NT2/D1 (cell line): ENCODE measurements at regions not wholly inside any gene's neighbourhood (a gene's known extent, or its start where the extent isn't known, plus 50 kb on each side); places are given as distances from the start of the nearest gene placed in this dataset.

Source experiments
- DNase-seq: peaks from one replicate; pipeline ENCODE4 v3.0.0-alpha.2; 2011; ENCODE audit warnings: low read depth, low spot score
- H3K27me3 ChIP-seq: 2 replicates; pipeline ENCODE4 v1.6.0; 2011; ENCODE audit warnings: mild to moderate bottlenecking; ENCODE audit not compliant: insufficient read length, insufficient read depth
- H3K36me3 ChIP-seq: 2 replicates; pipeline ENCODE4 v1.6.1; 2011; ENCODE audit warnings: mild to moderate bottlenecking, low read length, mixed read lengths; ENCODE audit not compliant: insufficient read depth, insufficient read length
- H3K4me1 ChIP-seq: 2 replicates; pipeline ENCODE4 v1.5.1; 2011; ENCODE audit not compliant: insufficient read depth, insufficient read length
- H3K4me3 ChIP-seq: 2 replicates; pipeline ENCODE4 v1.5.1; 2011; ENCODE audit warnings: low read depth; ENCODE audit not compliant: insufficient read length
- H3K9ac ChIP-seq: 2 replicates; pipeline ENCODE4 v1.6.0; 2011; ENCODE audit warnings: low read depth; ENCODE audit not compliant: insufficient read length
- H3K9me3 ChIP-seq: 2 replicates; pipeline ENCODE4 v1.5.1; 2011; ENCODE audit warnings: mild to moderate bottlenecking, low read length; ENCODE audit not compliant: insufficient read depth
- SUZ12 ChIP-seq: IDR thresholded peaks from 2 replicates; pipeline ENCODE4 v1.6.1; 2011; ENCODE audit not compliant: insufficient read length, insufficient read depth; ENCODE audit errors: extremely low read depth
- YY1 ChIP-seq: IDR thresholded peaks from 2 replicates; pipeline ENCODE4 v1.6.1; 2011; ENCODE audit not compliant: insufficient read length, insufficient read depth
- ZNF274 ChIP-seq: IDR thresholded peaks from 2 replicates; pipeline ENCODE4 v1.6.1; 2011; ENCODE audit warnings: mild to moderate bottlenecking, low read depth, low read length

- Histone ChIP-seq H3K4me1 (peaks cover 22% of the 10 kb centered on the region), H3K9ac (no peak overlapping the region), H3K9me3 (no peaks in the 10 kb centered on the region), H3K36me3 (peaks cover 8% of the 10 kb centered on the region), H3K4me3 (no peak overlapping the region), H3K27me3 (no peaks in the 10 kb centered on the region)
- TF ChIP-seq SUZ12 (no peak), ZNF274 (no peak), YY1 (no peak)
- no peak for DNase-seq
Measured at GRCh38 chr16:85261204-85261603, 148.9 kb upstream of the CIBAR2 start.

GRCh38 chr16:85261657-85262557 is 149.6 kb upstream of the CIBAR2 start:
- no peak for DNase-seq
- Histone ChIP-seq H3K27me3 (no peaks in the 10 kb centered on the region), H3K4me1 (peaks cover 22% of the 10 kb centered on the region), H3K9ac (no peak overlapping the region), H3K36me3 (peaks cover 8% of the 10 kb centered on the region), H3K9me3 (no peaks in the 10 kb centered on the region), H3K4me3 (no peak overlapping the region)
- no peak for TF ChIP-seq SUZ12
- no peak for TF ChIP-seq YY1
- no peak for TF ChIP-seq ZNF274

- peaks cover 22% of the 10 kb centered on the region for H3K4me1 ChIP-seq
- H3K4me3 ChIP-seq: no peak overlapping the region
- TF ChIP-seq ZNF274 (no peak), SUZ12 (no peak), YY1 (no peak)
- DNase-seq: no peak
- H3K36me3 ChIP-seq: peaks cover 8% of the 10 kb centered on the region
- no peaks in the 10 kb centered on the region for H3K9me3 ChIP-seq
- H3K9ac ChIP-seq: no peak overlapping the region
- no peaks in the 10 kb centered on the region for H3K27me3 ChIP-seq
Measured at GRCh38 chr16:85262558-85263238, 150.4 kb upstream of the CIBAR2 start.

DNA sequence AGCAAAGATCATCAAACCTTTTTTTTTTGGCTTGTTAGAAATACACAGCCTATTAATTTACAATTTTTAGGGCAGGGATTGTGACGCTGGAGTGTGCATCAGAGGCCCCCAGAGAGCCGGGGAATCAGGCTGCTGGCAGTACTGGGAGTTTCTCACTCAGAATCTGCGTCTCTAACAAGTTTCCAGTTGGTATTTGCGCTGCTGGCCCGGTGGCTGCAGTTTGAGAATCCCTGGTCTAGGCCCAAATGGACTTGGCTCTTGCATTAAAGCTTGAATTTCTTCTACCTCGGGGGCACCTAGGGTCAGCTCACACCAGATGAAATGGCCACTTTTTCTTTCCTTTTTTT is 150.9 kb upstream of the CIBAR2 start:
- no peak for TF ChIP-seq YY1
- no peak for TF ChIP-seq SUZ12
- TF ChIP-seq ZNF274: no peak
- H3K9me3 ChIP-seq: no peaks in the 10 kb centered on the region
- no peak overlapping the region for H3K4me3 ChIP-seq
- no peak for DNase-seq
- no peaks in the 10 kb centered on the region for H3K27me3 ChIP-seq
- no peak overlapping the region for H3K9ac ChIP-seq
- peaks cover 23% of the 10 kb centered on the region for H3K4me1 ChIP-seq
- peaks cover 8% of the 10 kb centered on the region for H3K36me3 ChIP-seq

GRCh38 chr16:85264752-85265151 is 152.5 kb upstream of the CIBAR2 start:
- no peak for TF ChIP-seq ZNF274
- no peak for TF ChIP-seq YY1
- TF ChIP-seq SUZ12: no peak
- H3K36me3 ChIP-seq: peaks cover 8% of the 10 kb centered on the region
- H3K9me3 ChIP-seq: no peaks in the 10 kb centered on the region
- DNase-seq: no peak
- no peak overlapping the region for H3K9ac ChIP-seq
- H3K27me3 ChIP-seq: no peaks in the 10 kb centered on the region
- H3K4me1 ChIP-seq: peaks cover 14% of the 10 kb centered on the region
- no peak overlapping the region for H3K4me3 ChIP-seq

DNA sequence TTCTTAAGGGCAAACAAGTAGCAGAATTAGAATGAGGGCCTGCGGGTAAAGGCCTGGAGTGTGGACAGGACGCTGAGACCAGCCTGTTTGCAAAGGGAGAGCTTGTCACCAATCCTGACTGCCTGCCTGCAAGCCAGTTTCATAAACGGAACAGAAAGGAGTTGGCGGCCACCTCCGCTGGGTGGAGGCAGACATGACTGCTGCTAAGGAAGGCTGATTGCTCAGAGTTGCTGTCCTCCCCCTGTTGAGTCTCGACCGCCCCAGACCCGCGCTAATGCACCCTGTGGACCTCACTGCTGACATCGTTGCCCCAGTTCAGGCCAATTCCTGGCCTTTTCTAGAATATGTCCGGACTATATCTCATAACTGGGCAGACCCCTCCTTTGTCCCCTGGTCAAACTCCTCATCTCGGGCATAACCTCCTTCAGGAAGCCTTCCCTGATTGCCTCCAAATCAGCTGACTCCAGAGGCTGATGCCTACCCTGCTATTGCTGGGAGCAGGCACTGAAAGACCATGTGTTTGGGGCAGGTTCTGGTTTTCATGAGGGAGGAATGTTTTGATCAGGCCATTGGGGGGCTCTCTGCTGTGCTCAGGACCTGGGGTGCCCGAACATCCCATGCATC is 153.0 kb upstream of the CIBAR2 start:
- H3K4me1 ChIP-seq: peaks cover 13% of the 10 kb centered on the region

GRCh38 chr16:85265810-85266209 is 153.5 kb upstream of the CIBAR2 start:
- no peak overlapping the region for H3K9ac ChIP-seq
- no peaks in the 10 kb centered on the region for H3K27me3 ChIP-seq
- H3K9me3 ChIP-seq: no peaks in the 10 kb centered on the region
- peaks cover 12% of the 10 kb centered on the region for H3K4me1 ChIP-seq
- no peak for TF ChIP-seq SUZ12
- H3K4me3 ChIP-seq: no peak overlapping the region
- peaks cover 11% of the 10 kb centered on the region for H3K36me3 ChIP-seq
- DNase-seq: no peak

More for the DNA sequence above, 153.0 kb upstream of the CIBAR2 start:
- peak overlapping the region; percentile 36 for H3K9ac ChIP-seq
- H3K27me3 ChIP-seq: no peaks in the 10 kb centered on the region
- H3K36me3 ChIP-seq: peaks cover 11% of the 10 kb centered on the region
- no peak for DNase-seq
- TF ChIP-seq YY1: no peak
- TF ChIP-seq ZNF274: no peak
- no peak for TF ChIP-seq SUZ12
- H3K9me3 ChIP-seq: no peaks in the 10 kb centered on the region
- no peak overlapping the region for H3K4me3 ChIP-seq
